K562 (cell line): ENCODE measurements at regions not wholly inside any gene's neighbourhood (a gene's known extent, or its start where the extent isn't known, plus 50 kb on each side); places are given as distances from the start of the nearest gene placed in this dataset.

Experiments used
- CEBPG ChIP-seq, 3 experiments: fragments of 200-800 bp in 1 of 3; sonication (Bioruptor generic) in 1 of 3; sonication (generic) in 1 of 3; formaldehyde crosslinking in 1 of 3; IDR thresholded peaks in 2 of 3; conservative IDR thresholded peaks in 1 of 3; 2 replicates each; pipeline versions ENCODE4 v1.6.1 to v1.8.0; 2016 to 2022; ENCODE audit warnings: missing compliant biosample characterization in 2 of 3, missing genetic modification characterization in 2 of 3, mild to moderate bottlenecking in 1 of 3, missing genetic modification reagents in 1 of 3
- CREB3 ChIP-seq: fragments of 450-650 bp; conservative IDR thresholded peaks from 2 replicates; pipeline ENCODE4 v1.6.1; 2016; ENCODE audit warnings: missing genetic modification characterization, low read depth, mild to moderate bottlenecking, missing compliant biosample characterization, moderate library complexity
- ESRRB ChIP-seq: fragments of 250-450 bp; sonication (Bioruptor Pico); IDR thresholded peaks from 2 replicates; pipeline ENCODE4 v1.5.0; 2020; ENCODE audit warnings: mild to moderate bottlenecking, moderate library complexity, borderline replicate concordance
- FOXK1 ChIP-seq: sonication (generic); formaldehyde crosslinking; IDR thresholded peaks from 2 replicates; pipeline ENCODE4 v1.8.0; 2022; ENCODE audit warnings: missing genetic modification reagents, mild to moderate bottlenecking, borderline replicate concordance
- HSF4 ChIP-seq: fragments of 250-450 bp; sonication (Bioruptor Pico); IDR thresholded peaks from 2 replicates; pipeline ENCODE4 v2.1.2; 2022; ENCODE audit warnings: mild to moderate bottlenecking, moderate library complexity, borderline replicate concordance
- KDM4B ChIP-seq, 2 experiments: fragments of 450-650 bp in 1 of 2; sonication (generic) in 1 of 2; IDR thresholded peaks; 2 replicates each; pipeline ENCODE4 v1.6.1; 2016 to 2017; ENCODE audit warnings: borderline replicate concordance in 2 of 2, antibody characterized with exemption in 1 of 2, low read depth in 1 of 2, mild to moderate bottlenecking in 1 of 2
- POLR2B ChIP-seq: fragments of 450-650 bp; IDR thresholded peaks from 2 replicates; pipeline ENCODE4 v1.6.1; 2018; ENCODE audit warnings: low read depth; ENCODE audit not compliant: partially characterized antibody
- RBBP5 ChIP-seq: fragments of 200-600 bp; sonication (generic); IDR thresholded peaks from 2 replicates; pipeline ENCODE4 v1.6.1; 2012; ENCODE audit warnings: borderline replicate concordance, mild to moderate bottlenecking, low read length, control low read depth, inconsistent platforms; ENCODE audit not compliant: insufficient read depth, poor library complexity, severe bottlenecking
- RBM15 ChIP-seq: fragments of 200-400 bp; formaldehyde crosslinking; IDR thresholded peaks from 2 replicates; pipeline ENCODE4 v1.6.1; 2018; ENCODE audit warnings: mild to moderate bottlenecking, low read length, moderate library complexity; ENCODE audit not compliant: insufficient read depth
- RNF219 ChIP-seq: fragments of 250-450 bp; sonication (Bioruptor Pico); IDR thresholded peaks from 2 replicates; pipeline ENCODE4 v1.5.0; 2022; ENCODE audit warnings: mild to moderate bottlenecking
- RUNX1 ChIP-seq: sonication (generic); IDR thresholded peaks from 2 replicates; pipeline ENCODE4 v1.6.1; 2016; ENCODE audit warnings: antibody characterized with exemption, low read depth
- SNRNP70 ChIP-seq: fragments of 200-400 bp; formaldehyde crosslinking; optimal IDR thresholded peaks from 2 replicates; pipeline ENCODE3; 2017; ENCODE audit warnings: low read depth, low read length
- ZBTB49 ChIP-seq: sonication (generic); formaldehyde crosslinking; IDR thresholded peaks from 2 replicates; pipeline ENCODE4 v1.8.0; 2022; ENCODE audit warnings: missing genetic modification reagents, mild to moderate bottlenecking, borderline replicate concordance
- ZFP30 ChIP-seq: fragments of 250-450 bp; sonication (Bioruptor Pico); IDR thresholded peaks from 2 replicates; pipeline ENCODE4 v1.8.0; 2022; ENCODE audit warnings: moderate library complexity, mild to moderate bottlenecking, inconsistent platforms, borderline replicate concordance
- ZHX1 ChIP-seq: fragments of 150-350 bp; conservative IDR thresholded peaks from 2 replicates; pipeline ENCODE4 v1.6.1; 2014; ENCODE audit warnings: low read length
- ZNF41 ChIP-seq: fragments of 250-450 bp; sonication (Bioruptor Pico); conservative IDR thresholded peaks from 2 replicates; pipeline ENCODE4 v1.4.0; 2020; ENCODE audit warnings: mild to moderate bottlenecking
- ZNF584 ChIP-seq: fragments of 200-800 bp; sonication (Bioruptor generic); IDR thresholded peaks from 2 replicates; pipeline ENCODE4 v1.6.1; 2016; ENCODE audit warnings: low read depth, mild to moderate bottlenecking, missing genetic modification characterization, missing compliant biosample characterization

- no peak for TF ChIP-seq ZHX1
- TF ChIP-seq RBBP5, result no peak
- TF ChIP-seq FOXK1 (CRISPR knock-in tag), result no peak
- no peak for TF ChIP-seq RNF219
- TF ChIP-seq CREB3 (tag), result no peak; the same call in 1 of the 2 replicates
- no peak for TF ChIP-seq CEBPG (CRISPR knock-in tag; IDR thresholded peaks at IDR 0.05)
- TF ChIP-seq CEBPG (tag; conservative IDR thresholded peaks at IDR 0.05 in 1 of 2, IDR thresholded peaks at IDR 0.05 in 1 of 2), result no peak
- TF ChIP-seq RUNX1, result no peak
- TF ChIP-seq ZBTB49 (CRISPR knock-in tag), result no peak
- no peak for TF ChIP-seq POLR2B
- no peak for TF ChIP-seq ESRRB (CRISPR knock-in tag)
- peak; percentile 11; the same call in 1 of the 2 replicates for TF ChIP-seq ZNF584 (CRISPR knock-in tag)
- TF ChIP-seq KDM4B (IDR thresholded peaks at IDR 0.05; ENCODE audit: borderline replicate concordance in 2 of 2, low read depth in 1 of 2), result no peak
- peak; percentile 57; the same call in 1 of the 2 replicates for TF ChIP-seq ZNF41 (CRISPR knock-in tag)
- no peak for TF ChIP-seq SNRNP70
- no peak for TF ChIP-seq RBM15
- 0 out of 2 replicates have a peak, but pooled peaks have one; percentile 40 for TF ChIP-seq HSF4 (CRISPR knock-in tag)
- no peak for TF ChIP-seq ZFP30 (CRISPR knock-in tag)
Observed at GRCh38 chr6:146898069-146898887, 299.5 kb downstream of the ADGB start (continued).
